ENCODE measurements at regions not wholly inside any gene's neighbourhood (a gene's known extent, or its start where the extent isn't known, plus 50 kb on each side); places are given as distances from the start of the nearest gene placed in this dataset.

DNA sequence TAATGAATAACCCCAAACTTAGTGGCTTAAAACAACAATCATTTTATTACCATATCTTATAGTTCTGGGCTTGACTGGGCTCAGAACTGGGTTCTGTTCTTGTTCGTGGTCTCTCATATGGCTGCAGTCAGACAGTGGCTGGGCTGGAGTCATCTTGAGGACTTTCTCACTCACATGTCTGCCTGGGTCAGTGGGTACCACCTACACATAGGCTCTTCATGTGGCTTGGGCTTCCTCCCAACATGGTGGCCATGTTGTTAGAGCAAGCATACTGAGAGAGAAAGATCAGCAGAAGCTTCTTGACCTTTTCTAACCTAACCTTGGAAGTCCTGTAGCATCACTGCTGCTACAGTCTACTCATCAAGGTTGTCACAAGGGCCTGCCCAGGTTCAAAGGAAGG is 158.6 kb upstream of the SDK2 start:
- TF ChIP-seq, protein P1, sequence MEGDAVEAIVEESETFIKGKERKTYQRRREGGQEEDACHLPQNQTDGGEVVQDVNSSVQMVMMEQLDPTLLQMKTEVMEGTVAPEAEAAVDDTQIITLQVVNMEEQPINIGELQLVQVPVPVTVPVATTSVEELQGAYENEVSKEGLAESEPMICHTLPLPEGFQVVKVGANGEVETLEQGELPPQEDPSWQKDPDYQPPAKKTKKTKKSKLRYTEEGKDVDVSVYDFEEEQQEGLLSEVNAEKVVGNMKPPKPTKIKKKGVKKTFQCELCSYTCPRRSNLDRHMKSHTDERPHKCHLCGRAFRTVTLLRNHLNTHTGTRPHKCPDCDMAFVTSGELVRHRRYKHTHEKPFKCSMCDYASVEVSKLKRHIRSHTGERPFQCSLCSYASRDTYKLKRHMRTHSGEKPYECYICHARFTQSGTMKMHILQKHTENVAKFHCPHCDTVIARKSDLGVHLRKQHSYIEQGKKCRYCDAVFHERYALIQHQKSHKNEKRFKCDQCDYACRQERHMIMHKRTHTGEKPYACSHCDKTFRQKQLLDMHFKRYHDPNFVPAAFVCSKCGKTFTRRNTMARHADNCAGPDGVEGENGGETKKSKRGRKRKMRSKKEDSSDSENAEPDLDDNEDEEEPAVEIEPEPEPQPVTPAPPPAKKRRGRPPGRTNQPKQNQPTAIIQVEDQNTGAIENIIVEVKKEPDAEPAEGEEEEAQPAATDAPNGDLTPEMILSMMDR (IDR thresholded peaks at IDR 0.05): no peak
- TF ChIP-seq POLR2A (IDR thresholded peaks at IDR 0.05): no peak
- no peak for DNase-seq
- Histone ChIP-seq H3K9me3 (no peaks in the 10 kb centered on the region), H3K27ac (no peak overlapping the region), H3K4me3 (no peak overlapping the region), H3K4me1 (no peaks in the 10 kb centered on the region), H3K36me3 (no peaks in the 10 kb centered on the region), H3K27me3 (peaks cover 0 to 6% of the 10 kb centered on the region in 2 donors)
- intact Hi-C loops (cut with DNase I; ENCODE audit: low total_unique reads): no loop called here

DNA sequence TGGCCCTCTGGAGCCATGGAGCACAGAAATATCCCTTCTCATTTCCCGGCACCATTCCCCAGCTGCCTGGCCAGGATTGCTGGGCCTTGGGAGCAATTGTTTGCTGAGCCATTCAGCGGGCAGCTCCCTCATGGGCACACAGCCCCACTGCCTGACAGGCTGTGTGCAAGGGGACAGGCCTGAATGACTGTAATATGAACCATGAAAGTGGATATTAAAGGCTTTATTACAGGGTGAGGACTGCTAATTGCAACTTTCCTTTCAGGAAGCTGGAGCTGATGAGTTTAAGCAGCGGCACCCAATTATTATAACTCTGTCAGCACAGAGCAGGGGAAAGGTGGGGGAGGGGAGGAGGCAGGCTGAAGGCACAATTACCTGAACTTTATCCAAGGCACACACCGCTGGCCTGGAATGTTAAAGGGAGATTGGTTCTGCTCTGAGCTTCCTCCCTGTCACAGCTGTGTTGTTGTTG is 159.8 kb upstream of the SDK2 start:
- intact Hi-C loops (cut with DNase I; ENCODE audit: low total_unique reads): no loop called here
- Histone ChIP-seq H3K27ac (no peak overlapping the region), H3K4me3 (no peak overlapping the region), H3K36me3 (no peaks in the 10 kb centered on the region), H3K9me3 (no peaks in the 10 kb centered on the region), H3K27me3 (peaks cover 0 to 6% of the 10 kb centered on the region in 2 donors), H3K4me1 (no peaks in the 10 kb centered on the region)
- no peak for DNase-seq
- TF ChIP-seq POLR2A (IDR thresholded peaks at IDR 0.05): no peak
- TF ChIP-seq, protein P1 (IDR thresholded peaks at IDR 0.05): no peak

DNA sequence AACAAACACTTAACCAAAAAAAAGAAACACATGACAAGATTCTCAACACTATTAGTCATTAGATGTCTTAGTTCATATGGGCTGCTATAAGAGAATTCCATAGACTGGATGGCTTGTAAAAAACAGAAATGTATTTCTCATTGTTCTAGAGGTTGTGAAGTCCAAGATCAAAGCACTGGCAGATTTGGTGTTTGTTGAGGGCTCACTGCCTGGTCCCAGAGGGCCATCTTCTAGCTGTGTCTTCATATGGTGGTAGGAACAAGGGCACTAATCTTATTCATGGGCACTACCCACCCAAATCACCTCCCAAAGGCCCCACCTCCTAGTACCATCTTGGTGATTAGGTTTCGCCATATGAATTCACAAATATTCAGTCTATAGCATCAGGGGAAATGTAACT is 162.5 kb upstream of the SDK2 start:
- Histone ChIP-seq H3K27ac (no peak overlapping the region), H3K9me3 (no peaks in the 10 kb centered on the region), H3K4me1 (no peaks in the 10 kb centered on the region), H3K4me3 (no peak overlapping the region), H3K36me3 (no peaks in the 10 kb centered on the region), H3K27me3 (peaks cover 0 to 6% of the 10 kb centered on the region in 2 donors)
- no peak for DNase-seq
- TF ChIP-seq, protein P1 (IDR thresholded peaks at IDR 0.05): no peak
- no peak for TF ChIP-seq POLR2A (IDR thresholded peaks at IDR 0.05)
- intact Hi-C loops (cut with DNase I; ENCODE audit: low total_unique reads): no loop called here

DNA sequence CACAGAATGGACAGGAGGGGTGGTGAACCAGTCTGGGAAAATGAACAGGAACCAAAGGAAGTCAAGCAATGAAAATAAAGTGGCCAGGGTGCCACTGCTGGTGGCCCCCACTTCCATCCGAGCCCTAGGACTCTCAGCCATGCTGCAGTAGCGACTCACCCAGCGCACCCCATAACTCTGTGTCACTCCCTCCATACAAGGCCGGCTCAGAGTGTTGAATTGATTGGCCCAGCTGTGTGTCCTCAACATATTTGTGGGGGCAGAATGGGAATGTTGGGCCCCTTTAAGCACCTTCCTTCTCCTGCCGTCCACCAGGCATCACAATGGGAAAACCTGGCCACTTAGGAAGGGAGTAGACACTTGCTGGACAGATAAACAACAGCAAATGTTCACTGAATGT is 169.0 kb upstream of the SDK2 start:
- H3K4me3 ChIP-seq: no peak overlapping the region
- no peaks in the 10 kb centered on the region for H3K9me3 ChIP-seq
- TF ChIP-seq, protein P1 (IDR thresholded peaks at IDR 0.05): no peak
- TF ChIP-seq POLR2A (IDR thresholded peaks at IDR 0.05): no peak
- no peaks in the 10 kb centered on the region for H3K4me1 ChIP-seq
- no peak for DNase-seq
- intact Hi-C loops (cut with DNase I; ENCODE audit: low total_unique reads): no loop called here
- H3K27ac ChIP-seq: no peak overlapping the region
- H3K27me3 ChIP-seq: no peaks in the 10 kb centered on the region
- no peaks in the 10 kb centered on the region for H3K36me3 ChIP-seq

DNA sequence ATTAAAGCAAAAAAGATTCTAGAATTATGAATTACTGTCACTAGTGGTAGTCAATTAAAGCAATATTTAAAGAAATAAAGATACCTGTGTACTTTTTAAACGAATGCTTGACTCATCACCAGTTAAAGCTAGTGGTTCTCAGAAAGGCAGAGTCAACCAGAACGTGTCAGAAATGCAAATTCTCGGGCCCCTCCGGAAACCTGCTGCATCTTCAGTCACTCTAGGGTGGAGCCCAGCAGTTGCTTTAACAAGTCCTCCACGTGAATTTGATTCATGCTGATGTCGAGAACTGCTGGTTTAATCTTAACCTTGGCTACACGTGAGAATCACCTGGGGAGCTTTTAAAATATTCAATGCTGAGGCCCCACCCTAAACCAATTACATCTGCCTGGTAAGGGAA is 169.8 kb upstream of the SDK2 start:
- TF ChIP-seq, protein P1 (IDR thresholded peaks at IDR 0.05): no peak
- TF ChIP-seq POLR2A (IDR thresholded peaks at IDR 0.05): no peak
- no peak overlapping the region for H3K27ac ChIP-seq
- H3K4me3 ChIP-seq: no peak overlapping the region
- no peaks in the 10 kb centered on the region for H3K27me3 ChIP-seq
- no peaks in the 10 kb centered on the region for H3K36me3 ChIP-seq
- no peak for DNase-seq
- intact Hi-C loops (cut with DNase I; ENCODE audit: low total_unique reads): no loop called here
- H3K9me3 ChIP-seq: no peaks in the 10 kb centered on the region
- no peaks in the 10 kb centered on the region for H3K4me1 ChIP-seq

All from uterus (tissue), 3 donors.